NCI-H2107 (cell line): ENCODE measurements at regions not wholly inside any gene's neighbourhood (a gene's known extent, or its start where the extent isn't known, plus 50 kb on each side); places are given as distances from the start of the nearest gene placed in this dataset.
A peak's percentile ranks its signal among the peaks of the same experiment; 100 is the strongest.

Source experiments
- DNase-seq: peaks from one replicate; lab custom pipeline; 2025; lab: John Stamatoyannopoulos, UW

- no peak for DNase-seq
Measured at GRCh38 chr5:110031402-110032140, 341.8 kb downstream of the MAN2A1 start.

GRCh38 chr5:110032376-110032775 is 342.6 kb downstream of the MAN2A1 start:
- DNase-seq = no peak

DNA sequence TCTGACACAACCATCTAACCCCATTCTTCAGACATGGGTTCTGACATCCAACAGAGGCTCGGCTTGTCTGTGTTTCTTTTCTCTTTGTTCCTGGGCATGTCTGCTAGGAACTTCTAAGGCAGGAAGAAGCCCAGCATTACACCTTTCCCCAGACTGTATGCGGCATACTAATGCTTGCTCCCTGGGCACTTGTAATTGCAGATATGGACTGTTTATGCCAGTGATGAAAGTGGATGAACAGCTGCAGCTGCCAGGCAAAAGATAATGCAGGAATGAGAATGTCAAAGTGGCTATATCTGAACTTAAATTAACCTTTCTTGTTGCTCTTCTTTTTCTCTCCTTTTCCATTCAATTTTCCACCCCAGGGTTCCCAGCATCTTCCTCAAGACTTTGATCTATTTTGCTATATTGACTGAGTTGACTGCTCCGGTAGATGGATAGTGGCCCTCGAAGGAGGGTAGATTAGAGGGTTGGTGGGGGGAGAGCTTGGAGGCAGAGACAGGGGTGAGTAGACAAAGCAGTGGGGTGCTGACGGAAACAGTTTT is 344.4 kb downstream of the MAN2A1 start:
- DNase-seq = no peak

- no peak for DNase-seq
Measured at GRCh38 chr5:110038297-110038997, 348.7 kb downstream of the MAN2A1 start.

DNA sequence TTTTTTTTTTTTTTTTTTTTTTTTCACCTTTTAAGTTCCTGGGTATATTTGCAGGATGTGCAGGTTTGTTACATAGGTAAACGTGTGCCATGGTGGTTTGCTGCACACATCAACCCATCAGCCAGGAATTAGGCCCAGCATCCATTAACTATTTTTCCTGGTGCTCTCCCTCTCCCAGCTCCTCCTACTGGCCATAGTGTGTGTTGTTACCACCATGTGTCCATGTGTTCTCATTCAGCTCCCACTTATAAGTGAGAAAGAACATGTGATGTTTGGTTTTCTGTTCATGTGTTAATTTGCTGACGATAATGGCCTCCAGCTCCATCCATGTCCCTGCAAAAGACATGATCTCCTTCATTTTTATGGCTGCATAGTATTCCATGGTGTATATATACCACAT is 350.5 kb downstream of the MAN2A1 start:
- DNase-seq = no peak

GRCh38 chr5:110043025-110043424 is 353.3 kb downstream of the MAN2A1 start:
- DNase-seq = no peak

GRCh38 chr5:110045158-110045557 is 355.4 kb downstream of the MAN2A1 start:
- no peak for DNase-seq

- peak; percentile 6 for DNase-seq
Measured at GRCh38 chr5:110048491-110048890, 358.8 kb downstream of the MAN2A1 start.

DNA sequence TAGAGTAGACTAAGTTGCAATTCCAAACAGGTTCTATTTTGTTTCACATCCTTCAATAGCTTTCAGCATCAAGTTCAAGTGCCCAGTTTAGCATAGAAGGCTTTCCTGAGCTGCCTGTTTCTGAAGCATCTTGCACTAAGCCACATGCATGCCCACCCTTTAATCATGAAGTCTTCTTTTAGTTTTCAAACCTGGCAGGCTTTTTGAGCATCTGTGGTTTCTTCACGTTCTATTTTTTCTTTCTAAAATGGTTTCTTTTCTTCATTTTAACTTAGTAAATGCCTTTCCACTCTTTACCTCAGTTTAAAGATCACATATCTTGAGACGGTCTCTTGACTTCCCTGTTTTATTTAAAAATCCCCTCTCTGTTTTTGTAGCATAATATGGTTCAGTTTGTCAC is 360.1 kb downstream of the MAN2A1 start:
- DNase-seq = no peak

GRCh38 chr5:110050640-110051345 is 361.1 kb downstream of the MAN2A1 start:
- no peak for DNase-seq

GRCh38 chr5:110053205-110053604 is 363.5 kb downstream of the MAN2A1 start:
- DNase-seq = no peak

- no peak for DNase-seq
Measured at GRCh38 chr5:110053824-110054223, 364.1 kb downstream of the MAN2A1 start.

- peak; percentile 31 for DNase-seq
Measured at GRCh38 chr5:110054240-110054639, 364.5 kb downstream of the MAN2A1 start.

- DNase-seq = no peak
Measured at GRCh38 chr5:110055302-110055701, 365.6 kb downstream of the MAN2A1 start.

- DNase-seq = no peak
Measured at GRCh38 chr5:110056580-110057114, 366.9 kb downstream of the MAN2A1 start.

GRCh38 chr5:110058175-110058574 is 368.4 kb downstream of the MAN2A1 start:
- no peak for DNase-seq

GRCh38 chr5:110062246-110062645 is 372.5 kb downstream of the MAN2A1 start:
- no peak for DNase-seq

- no peak for DNase-seq
Measured at GRCh38 chr5:110063640-110064602, 374.2 kb downstream of the MAN2A1 start.

DNA sequence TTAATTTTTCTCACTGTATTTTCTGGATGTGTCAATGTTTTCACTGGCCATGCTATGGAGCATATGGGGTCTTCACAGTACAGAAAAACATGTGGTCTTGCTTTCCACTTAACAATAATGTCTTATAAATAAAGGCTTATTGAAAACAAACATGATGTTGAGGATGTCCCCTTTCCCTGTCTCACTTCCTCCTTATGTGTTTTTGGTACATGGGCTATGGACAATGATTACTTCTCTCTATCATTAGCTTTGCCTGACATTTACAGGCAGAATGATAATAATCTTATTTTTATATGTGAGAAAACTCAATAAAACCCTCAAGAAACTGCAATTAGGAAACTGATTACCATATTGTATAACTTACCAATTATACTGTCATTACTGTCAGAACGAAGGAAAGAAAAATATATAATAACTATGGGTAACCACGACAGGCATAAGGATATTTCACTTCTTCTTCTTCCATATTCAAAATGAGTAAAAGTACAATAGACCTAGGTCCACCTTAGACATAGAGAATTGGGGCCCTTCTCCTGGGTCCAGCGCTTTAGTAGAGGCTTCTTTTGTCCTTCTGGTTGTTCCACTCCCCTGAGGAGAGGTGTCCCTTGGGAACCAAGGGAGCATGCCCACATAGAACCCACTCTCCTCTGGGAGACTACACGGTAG is 375.0 kb downstream of the MAN2A1 start:
- no peak for DNase-seq

DNA sequence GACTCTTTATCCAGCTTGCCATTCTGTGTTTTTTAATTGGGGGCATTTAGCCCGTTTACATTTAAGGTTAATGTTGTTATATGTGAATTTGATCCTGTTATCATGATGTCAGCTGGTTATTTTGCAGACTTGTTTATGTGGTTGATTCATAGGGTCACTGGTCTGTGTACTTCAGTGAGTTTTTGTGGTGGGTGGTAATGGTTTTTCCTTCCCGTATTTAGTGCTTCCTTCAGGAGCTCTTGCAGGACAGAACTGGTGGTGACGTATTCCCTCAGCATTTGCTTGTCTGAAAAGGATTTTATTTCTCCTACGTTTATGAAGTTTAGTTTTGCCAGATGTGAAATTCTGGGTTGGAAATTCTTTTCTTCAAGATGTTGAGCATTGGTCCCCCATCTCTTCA is 381.1 kb downstream of the MAN2A1 start:
- no peak for DNase-seq

DNA sequence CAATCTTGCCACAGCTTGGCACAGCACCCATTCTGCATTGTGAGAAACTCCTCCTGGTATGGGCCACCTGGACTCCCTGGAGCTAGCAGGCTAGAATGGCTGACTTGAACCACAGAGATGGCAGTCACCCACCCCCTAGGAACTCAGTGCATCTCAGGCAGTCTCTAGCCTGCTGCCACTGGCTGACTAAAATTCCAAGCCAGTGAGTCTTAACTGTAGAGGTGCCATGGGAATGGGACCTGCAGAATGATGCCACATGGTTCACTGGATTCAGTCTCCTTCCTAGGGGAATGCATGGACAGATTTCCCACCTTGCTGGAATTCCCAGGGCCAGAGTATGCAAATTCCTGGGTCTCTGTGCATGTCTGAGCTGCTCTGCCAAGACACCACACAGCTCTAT is 382.9 kb downstream of the MAN2A1 start:
- DNase-seq = no peak
